ENCODE measurements at regions not wholly inside any gene's neighbourhood (a gene's known extent, or its start where the extent isn't known, plus 50 kb on each side); places are given as distances from the start of the nearest gene placed in this dataset.

GRCh38 chr11:110035357-110035756 is 57.8 kb upstream of the ZC3H12C start:
- TF ChIP-seq ZNF8 (CRISPR knock-in tag; IDR thresholded peaks at IDR 0.05) = no peak
- TF ChIP-seq TCF4 (CRISPR knock-in tag; IDR thresholded peaks at IDR 0.05; ENCODE audit: borderline replicate concordance) = no peak
- TF ChIP-seq ARNTL (CRISPR knock-in tag; IDR thresholded peaks at IDR 0.05; ENCODE audit: borderline replicate concordance, low read depth) = no peak
- no peak for TF ChIP-seq ZFP30 (CRISPR knock-in tag; IDR thresholded peaks at IDR 0.05)
- no peak for TF ChIP-seq ZNF565 (CRISPR knock-in tag; conservative IDR thresholded peaks at IDR 0.05; ENCODE audit: low read depth)
- TF ChIP-seq CREB5 (CRISPR knock-in tag; IDR thresholded peaks at IDR 0.05; ENCODE audit: low read depth) = no peak
- no peak for TF ChIP-seq BACH2 (CRISPR knock-in tag; IDR thresholded peaks at IDR 0.05; ENCODE audit: borderline replicate concordance)
- no peak for TF ChIP-seq PATZ1 (CRISPR knock-in tag; IDR thresholded peaks at IDR 0.05; ENCODE audit: borderline replicate concordance)
- TF ChIP-seq TOX (CRISPR knock-in tag; IDR thresholded peaks at IDR 0.05; ENCODE audit: borderline replicate concordance) = no peak
- no peak for TF ChIP-seq ZC3H10 (CRISPR knock-in tag; IDR thresholded peaks at IDR 0.05)
- TF ChIP-seq POU6F1 (CRISPR knock-in tag; IDR thresholded peaks at IDR 0.05; ENCODE audit: borderline replicate concordance, low read depth) = no peak
- no peak for TF ChIP-seq CSRNP3 (CRISPR knock-in tag; IDR thresholded peaks at IDR 0.05)
- no peak for TF ChIP-seq OSR1 (CRISPR knock-in tag; IDR thresholded peaks at IDR 0.05)
- TF ChIP-seq ZNF70 (CRISPR knock-in tag; IDR thresholded peaks at IDR 0.05) = no peak

All from SK-N-SH treated with all-trans-retinoic acid at 6 μM for 48 hours (cell line).